GM12872 (cell line): ENCODE measurements at regions not wholly inside any gene's neighbourhood (a gene's known extent, or its start where the extent isn't known, plus 50 kb on each side); places are given as distances from the start of the nearest gene placed in this dataset.

Source experiments
- CTCF ChIP-seq: IDR thresholded peaks from 3 replicates; pipeline ENCODE4 v1.5.1; 2011; ENCODE audit warnings: low read depth, mild to moderate bottlenecking, low read length, moderate library complexity; ENCODE audit not compliant: insufficient read depth

GRCh38 chr1:213680677-213681325 is 307.0 kb upstream of the PROX1 start:
- no peak for TF ChIP-seq CTCF

- TF ChIP-seq CTCF, result no peak
Measured at GRCh38 chr1:213681788-213682340, 305.9 kb upstream of the PROX1 start.

GRCh38 chr1:213683529-213683928 is 304.2 kb upstream of the PROX1 start:
- no peak for TF ChIP-seq CTCF

- TF ChIP-seq CTCF, result no peak
Measured at GRCh38 chr1:213684454-213684853, 303.3 kb upstream of the PROX1 start.

- no peak for TF ChIP-seq CTCF
Measured at GRCh38 chr1:213685992-213686582, 301.7 kb upstream of the PROX1 start.

GRCh38 chr1:213686983-213687382 is 300.8 kb upstream of the PROX1 start:
- TF ChIP-seq CTCF, result no peak

GRCh38 chr1:213687832-213688231 is 299.9 kb upstream of the PROX1 start:
- TF ChIP-seq CTCF, result no peak
